ENCODE measurements at regions not wholly inside any gene's neighbourhood (a gene's known extent, or its start where the extent isn't known, plus 50 kb on each side); places are given as distances from the start of the nearest gene placed in this dataset.

- Histone ChIP-seq H3K9ac (ENCODE audit: low read depth in 1 of 2, low read length in 2 of 2) (no peak overlapping the region), H3K27me3 (ENCODE audit: control insufficient read depth in 2 of 2, insufficient read depth in 2 of 2, low read length in 2 of 2) (no peaks in the 10 kb centered on the region), H3K4me3 (ENCODE audit: low read length in 2 of 2) (no peak overlapping the region), H3K36me3 (ENCODE audit: control insufficient read depth in 2 of 2, insufficient read depth in 2 of 2, low read length in 2 of 2) (no peaks in the 10 kb centered on the region), H3K27ac (ENCODE audit: low read depth in 2 of 2, low read length in 2 of 2) (no peak overlapping the region), H3K4me1 (ENCODE audit: control insufficient read depth in 2 of 2, insufficient read depth in 2 of 2, low read length in 2 of 2) (peaks cover 0 to 11% of the 10 kb centered on the region in 2 donors), H3K9me3 (ENCODE audit: control insufficient read depth in 2 of 2, low read length in 2 of 2) (no peaks in the 10 kb centered on the region)
Measured at GRCh38 chr18:61706276-61706915, 186.4 kb downstream of the RNF152 start.

GRCh38 chr18:61703508-61703907, 189.3 kb downstream of the RNF152 start:
- no peaks in the 10 kb centered on the region for H3K36me3 ChIP-seq (ENCODE audit: control insufficient read depth in 2 of 2, insufficient read depth in 2 of 2, low read length in 2 of 2)
- H3K9ac ChIP-seq (ENCODE audit: low read depth in 1 of 2, low read length in 2 of 2) = no peak overlapping the region
- H3K4me1 ChIP-seq (ENCODE audit: control insufficient read depth in 2 of 2, insufficient read depth in 2 of 2, low read length in 2 of 2) = peaks cover 0 to 2% of the 10 kb centered on the region in 2 donors
- H3K9me3 ChIP-seq (ENCODE audit: control insufficient read depth in 2 of 2, low read length in 2 of 2) = no peaks in the 10 kb centered on the region
- no peak overlapping the region for H3K4me3 ChIP-seq (ENCODE audit: low read length in 2 of 2)
- no peaks in the 10 kb centered on the region for H3K27me3 ChIP-seq (ENCODE audit: control insufficient read depth in 2 of 2, insufficient read depth in 2 of 2, low read length in 2 of 2)
- no peak overlapping the region for H3K27ac ChIP-seq (ENCODE audit: low read depth in 2 of 2, low read length in 2 of 2)

- no peak overlapping the region for H3K9ac ChIP-seq (ENCODE audit: low read depth in 1 of 2, low read length in 2 of 2)
- no peaks in the 10 kb centered on the region for H3K27me3 ChIP-seq (ENCODE audit: control insufficient read depth in 2 of 2, insufficient read depth in 2 of 2, low read length in 2 of 2)
- no peaks in the 10 kb centered on the region for H3K9me3 ChIP-seq (ENCODE audit: control insufficient read depth in 2 of 2, low read length in 2 of 2)
- no peak overlapping the region for H3K27ac ChIP-seq (ENCODE audit: low read depth in 2 of 2, low read length in 2 of 2)
- peaks cover 0 to 2% of the 10 kb centered on the region in 2 donors for H3K4me1 ChIP-seq (ENCODE audit: control insufficient read depth in 2 of 2, insufficient read depth in 2 of 2, low read length in 2 of 2)
- no peaks in the 10 kb centered on the region for H3K36me3 ChIP-seq (ENCODE audit: control insufficient read depth in 2 of 2, insufficient read depth in 2 of 2, low read length in 2 of 2)
- no peak overlapping the region for H3K4me3 ChIP-seq (ENCODE audit: low read length in 2 of 2)
Measured at GRCh38 chr18:61702007-61702406, 190.8 kb downstream of the RNF152 start.

GRCh38 chr18:61699397-61700110, 193.3 kb downstream of the RNF152 start:
- H3K4me1 ChIP-seq (ENCODE audit: control insufficient read depth in 2 of 2, insufficient read depth in 2 of 2, low read length in 2 of 2) = peaks cover under 1 to 5% of the 10 kb centered on the region in 2 donors
- no peak overlapping the region for H3K9ac ChIP-seq (ENCODE audit: low read depth in 1 of 2, low read length in 2 of 2)
- no peaks in the 10 kb centered on the region for H3K27me3 ChIP-seq (ENCODE audit: control insufficient read depth in 2 of 2, insufficient read depth in 2 of 2, low read length in 2 of 2)
- H3K27ac ChIP-seq (ENCODE audit: low read depth in 2 of 2, low read length in 2 of 2) = no peak overlapping the region
- no peaks in the 10 kb centered on the region for H3K36me3 ChIP-seq (ENCODE audit: control insufficient read depth in 2 of 2, insufficient read depth in 2 of 2, low read length in 2 of 2)
- H3K4me3 ChIP-seq (ENCODE audit: low read length in 2 of 2) = no peak overlapping the region
- H3K9me3 ChIP-seq (ENCODE audit: control insufficient read depth in 2 of 2, low read length in 2 of 2) = no peaks in the 10 kb centered on the region

- Histone ChIP-seq H3K4me1 (ENCODE audit: control insufficient read depth in 2 of 2, insufficient read depth in 2 of 2, low read length in 2 of 2) (peaks cover 2 to 6% of the 10 kb centered on the region in 2 donors), H3K4me3 (ENCODE audit: low read length in 2 of 2) (no peak overlapping the region), H3K9me3 (ENCODE audit: control insufficient read depth in 2 of 2, low read length in 2 of 2) (no peaks in the 10 kb centered on the region), H3K27me3 (ENCODE audit: control insufficient read depth in 2 of 2, insufficient read depth in 2 of 2, low read length in 2 of 2) (no peaks in the 10 kb centered on the region), H3K27ac (ENCODE audit: low read depth in 2 of 2, low read length in 2 of 2) (no peak overlapping the region), H3K36me3 (ENCODE audit: control insufficient read depth in 2 of 2, insufficient read depth in 2 of 2, low read length in 2 of 2) (no peaks in the 10 kb centered on the region), H3K9ac (ENCODE audit: low read depth in 1 of 2, low read length in 2 of 2) (no peak overlapping the region)
Measured at GRCh38 chr18:61697306-61697909, 195.4 kb downstream of the RNF152 start.

- H3K4me3 ChIP-seq (ENCODE audit: low read length in 2 of 2) = no peak overlapping the region
- no peaks in the 10 kb centered on the region for H3K36me3 ChIP-seq (ENCODE audit: control insufficient read depth in 2 of 2, insufficient read depth in 2 of 2, low read length in 2 of 2)
- H3K9me3 ChIP-seq (ENCODE audit: control insufficient read depth in 2 of 2, low read length in 2 of 2) = no peaks in the 10 kb centered on the region
- no peaks in the 10 kb centered on the region for H3K27me3 ChIP-seq (ENCODE audit: control insufficient read depth in 2 of 2, insufficient read depth in 2 of 2, low read length in 2 of 2)
- H3K27ac ChIP-seq (ENCODE audit: low read depth in 2 of 2, low read length in 2 of 2) = no peak overlapping the region
- H3K9ac ChIP-seq (ENCODE audit: low read depth in 1 of 2, low read length in 2 of 2) = no peak overlapping the region
- peaks cover 2 to 6% of the 10 kb centered on the region in 2 donors for H3K4me1 ChIP-seq (ENCODE audit: control insufficient read depth in 2 of 2, insufficient read depth in 2 of 2, low read length in 2 of 2)
Measured at GRCh38 chr18:61694236-61694635, 198.6 kb downstream of the RNF152 start.

GRCh38 chr18:61690418-61691138, 202.2 kb downstream of the RNF152 start:
- H3K36me3 ChIP-seq (ENCODE audit: control insufficient read depth in 2 of 2, insufficient read depth in 2 of 2, low read length in 2 of 2) = no peaks in the 10 kb centered on the region
- peaks cover 2 to 6% of the 10 kb centered on the region in 2 donors for H3K4me1 ChIP-seq (ENCODE audit: control insufficient read depth in 2 of 2, insufficient read depth in 2 of 2, low read length in 2 of 2)
- no peak overlapping the region for H3K9ac ChIP-seq (ENCODE audit: low read depth in 1 of 2, low read length in 2 of 2)
- no peaks in the 10 kb centered on the region for H3K9me3 ChIP-seq (ENCODE audit: control insufficient read depth in 2 of 2, low read length in 2 of 2)
- no peak overlapping the region for H3K4me3 ChIP-seq (ENCODE audit: low read length in 2 of 2)
- H3K27ac ChIP-seq (ENCODE audit: low read depth in 2 of 2, low read length in 2 of 2) = no peak overlapping the region
- H3K27me3 ChIP-seq (ENCODE audit: control insufficient read depth in 2 of 2, insufficient read depth in 2 of 2, low read length in 2 of 2) = no peaks in the 10 kb centered on the region

GRCh38 chr18:61687317-61687716, 205.5 kb downstream of the RNF152 start:
- H3K4me1 ChIP-seq (ENCODE audit: control insufficient read depth in 2 of 2, insufficient read depth in 2 of 2, low read length in 2 of 2) = no peaks in the 10 kb centered on the region
- no peaks in the 10 kb centered on the region for H3K9me3 ChIP-seq (ENCODE audit: control insufficient read depth in 2 of 2, low read length in 2 of 2)
- no peaks in the 10 kb centered on the region for H3K36me3 ChIP-seq (ENCODE audit: control insufficient read depth in 2 of 2, insufficient read depth in 2 of 2, low read length in 2 of 2)
- H3K9ac ChIP-seq (ENCODE audit: low read depth in 1 of 2, low read length in 2 of 2) = no peak overlapping the region
- H3K27ac ChIP-seq (ENCODE audit: low read depth in 2 of 2, low read length in 2 of 2) = no peak overlapping the region
- no peak overlapping the region for H3K4me3 ChIP-seq (ENCODE audit: low read length in 2 of 2)
- no peaks in the 10 kb centered on the region for H3K27me3 ChIP-seq (ENCODE audit: control insufficient read depth in 2 of 2, insufficient read depth in 2 of 2, low read length in 2 of 2)

- Histone ChIP-seq H3K27ac (ENCODE audit: low read depth in 2 of 2, low read length in 2 of 2) (no peak overlapping the region), H3K27me3 (ENCODE audit: control insufficient read depth in 2 of 2, insufficient read depth in 2 of 2, low read length in 2 of 2) (no peaks in the 10 kb centered on the region), H3K4me3 (ENCODE audit: low read length in 2 of 2) (no peak overlapping the region), H3K4me1 (ENCODE audit: control insufficient read depth in 2 of 2, insufficient read depth in 2 of 2, low read length in 2 of 2) (no peaks in the 10 kb centered on the region), H3K36me3 (ENCODE audit: control insufficient read depth in 2 of 2, insufficient read depth in 2 of 2, low read length in 2 of 2) (no peaks in the 10 kb centered on the region), H3K9ac (ENCODE audit: low read depth in 1 of 2, low read length in 2 of 2) (no peak overlapping the region), H3K9me3 (ENCODE audit: control insufficient read depth in 2 of 2, low read length in 2 of 2) (peaks cover 0 to 6% of the 10 kb centered on the region in 2 donors)
Measured at GRCh38 chr18:61683856-61684255, 209.0 kb downstream of the RNF152 start.

- Histone ChIP-seq H3K4me1 (ENCODE audit: control insufficient read depth in 2 of 2, insufficient read depth in 2 of 2, low read length in 2 of 2) (no peaks in the 10 kb centered on the region), H3K4me3 (ENCODE audit: low read length in 2 of 2) (no peak overlapping the region), H3K27ac (ENCODE audit: low read depth in 2 of 2, low read length in 2 of 2) (no peak overlapping the region), H3K27me3 (ENCODE audit: control insufficient read depth in 2 of 2, insufficient read depth in 2 of 2, low read length in 2 of 2) (no peaks in the 10 kb centered on the region), H3K9me3 (ENCODE audit: control insufficient read depth in 2 of 2, low read length in 2 of 2) (peaks cover 0 to 7% of the 10 kb centered on the region in 2 donors), H3K36me3 (ENCODE audit: control insufficient read depth in 2 of 2, insufficient read depth in 2 of 2, low read length in 2 of 2) (no peaks in the 10 kb centered on the region), H3K9ac (ENCODE audit: low read depth in 1 of 2, low read length in 2 of 2) (no peak overlapping the region)
Measured at GRCh38 chr18:61681065-61681464, 211.7 kb downstream of the RNF152 start.
